ENCODE measurements at regions not wholly inside any gene's neighbourhood (a gene's known extent, or its start where the extent isn't known, plus 50 kb on each side); places are given as distances from the start of the nearest gene placed in this dataset.

- Histone ChIP-seq H3K9ac (ENCODE audit: low read depth in 1 of 2, low read length in 2 of 2) (no peak overlapping the region), H3K36me3 (ENCODE audit: control insufficient read depth in 4 of 4, insufficient read depth in 3 of 4, low read depth in 1 of 4, low read length in 3 of 4) (no peaks in the 10 kb centered on the region), H3K27me3 (ENCODE audit: control insufficient read depth in 4 of 4, insufficient read depth in 4 of 4, low read length in 3 of 4) (no peaks in the 10 kb centered on the region), H3K4me1 (ENCODE audit: control insufficient read depth in 4 of 4, insufficient read depth in 4 of 4, low read length in 3 of 4) (no peaks in the 10 kb centered on the region), H3K9me3 (ENCODE audit: control insufficient read depth in 4 of 4, low read length in 3 of 4) (no peaks in the 10 kb centered on the region), H3K4me3 (ENCODE audit: low read depth in 1 of 3, low read length in 3 of 3) (no peak overlapping the region), H3K27ac (ENCODE audit: low read depth in 1 of 2, low read length in 2 of 2) (no peak overlapping the region)
- TF ChIP-seq JUND (IDR thresholded peaks at IDR 0.05) (no peak), RXRA (IDR thresholded peaks at IDR 0.05) (no peak), SP1 (IDR thresholded peaks at IDR 0.05) (no peak), REST (IDR thresholded peaks at IDR 0.05) (no peak), HNF4G (IDR thresholded peaks at IDR 0.05) (no peak), RAD21 (IDR thresholded peaks at IDR 0.05) (no peak), TAF1 (conservative IDR thresholded peaks at IDR 0.05) (no peak)
- 61% methylated on average over 5 of the region's 5 CpGs for WGBS
- DNase-seq (ENCODE audit: low spot score), result no peak
Observed at GRCh38 chr9:105890046-105890822, 195.9 kb downstream of the TMEM38B start.

- 78% methylated on average over 5 of the region's 5 CpGs for WGBS
- no peak for TF ChIP-seq REST (IDR thresholded peaks at IDR 0.05)
- peaks cover 0 to 4% (median 0%) of the 10 kb centered on the region in 4 donors for H3K4me1 ChIP-seq (ENCODE audit: control insufficient read depth in 4 of 4, insufficient read depth in 4 of 4, low read length in 3 of 4)
- H3K27me3 ChIP-seq (ENCODE audit: control insufficient read depth in 4 of 4, insufficient read depth in 4 of 4, low read length in 3 of 4), result no peaks in the 10 kb centered on the region
- no peak overlapping the region for H3K27ac ChIP-seq (ENCODE audit: low read depth in 1 of 2, low read length in 2 of 2)
- H3K9ac ChIP-seq (ENCODE audit: low read depth in 1 of 2, low read length in 2 of 2), result no peak overlapping the region
- no peaks in the 10 kb centered on the region for H3K9me3 ChIP-seq (ENCODE audit: control insufficient read depth in 4 of 4, low read length in 3 of 4)
- no peaks in the 10 kb centered on the region for H3K36me3 ChIP-seq (ENCODE audit: control insufficient read depth in 4 of 4, insufficient read depth in 3 of 4, low read depth in 1 of 4, low read length in 3 of 4)
- no peak for DNase-seq (ENCODE audit: low spot score)
- no peak overlapping the region for H3K4me3 ChIP-seq (ENCODE audit: low read depth in 1 of 3, low read length in 3 of 3)
Observed at GRCh38 chr9:105900123-105900522, 205.8 kb downstream of the TMEM38B start.

GRCh38 chr9:105901514-105902109, 207.3 kb downstream of the TMEM38B start:
- WGBS, result 19% methylated on average over 4 of the region's 4 CpGs
- Histone ChIP-seq H3K27me3 (ENCODE audit: control insufficient read depth in 4 of 4, insufficient read depth in 4 of 4, low read length in 3 of 4) (no peaks in the 10 kb centered on the region), H3K36me3 (ENCODE audit: control insufficient read depth in 4 of 4, insufficient read depth in 3 of 4, low read depth in 1 of 4, low read length in 3 of 4) (no peaks in the 10 kb centered on the region), H3K9me3 (ENCODE audit: control insufficient read depth in 4 of 4, low read length in 3 of 4) (no peaks in the 10 kb centered on the region), H3K9ac (ENCODE audit: low read depth in 1 of 2, low read length in 2 of 2) (no peak overlapping the region), H3K4me1 (ENCODE audit: control insufficient read depth in 4 of 4, insufficient read depth in 4 of 4, low read length in 3 of 4) (peaks cover 0 to 4% (median 0%) of the 10 kb centered on the region in 4 donors), H3K4me3 (ENCODE audit: low read depth in 1 of 3, low read length in 3 of 3) (no peak overlapping the region), H3K27ac (ENCODE audit: low read depth in 1 of 2, low read length in 2 of 2) (no peak overlapping the region)
- DNase-seq (ENCODE audit: low spot score), result peak; percentile 47
- TF ChIP-seq NR2F2 (IDR thresholded peaks at IDR 0.05) (no peak), CTCF (IDR thresholded peaks at IDR 0.05; ENCODE audit: low read depth, low read length, missing input control) (peak; percentile 73), EGR1 (IDR thresholded peaks at IDR 0.05; ENCODE audit: low read depth in 2 of 2) (no peak), ZBTB33 (IDR thresholded peaks at IDR 0.05) (no peak), RAD21 (IDR thresholded peaks at IDR 0.05) (peak; percentile 91 to 98), HNF4A (conservative IDR thresholded peaks at IDR 0.05) (peak in 1 of 2 donors; percentile 9), FOXA1 (IDR thresholded peaks at IDR 0.05) (no peak)

Data from liver (tissue), 8 donors.